ENCODE measurements at regions not wholly inside any gene's neighbourhood (a gene's known extent, or its start where the extent isn't known, plus 50 kb on each side); places are given as distances from the start of the nearest gene placed in this dataset.

- no peak for TF ChIP-seq CHD7 (IDR thresholded peaks at IDR 0.05; ENCODE audit: insufficient replicate concordance, low read length)
- no peak for TF ChIP-seq POLR2A (IDR thresholded peaks at IDR 0.05; ENCODE audit: control extremely low read depth in 1 of 2, low read depth in 2 of 2, low read length in 2 of 2)
- no peak for TF ChIP-seq FOSL1 (IDR thresholded peaks at IDR 0.05; ENCODE audit: insufficient read depth, low read depth, low read length)
- no peak for TF ChIP-seq MAX (IDR thresholded peaks at IDR 0.05)
- no peak for TF ChIP-seq JUN (IDR thresholded peaks at IDR 0.05; ENCODE audit: low read depth, low read length)
- TF ChIP-seq SP2 (IDR thresholded peaks at IDR 0.05; ENCODE audit: low read length): no peak
Measured at GRCh38 chr17:55632236-55632635, 90.4 kb downstream of the TMEM100 start (continued).

Data from H1 (cell line).